Thoracic aorta (tissue), 2 donors: ENCODE measurements at regions not wholly inside any gene's neighbourhood (a gene's known extent, or its start where the extent isn't known, plus 50 kb on each side); places are given as distances from the start of the nearest gene placed in this dataset.

Experiments used
- ATAC-seq: fragments of 150-250 bp; one replicate; pipeline ENCODE4 v1.8.0; 2017; ENCODE audit warnings: low read depth; ENCODE audit not compliant: insufficient number of reproducible peaks, low FRiP score
- DNase-seq: peaks from one replicate; pipeline ENCODE4 v3.0.0-alpha.2; 2020; ENCODE audit warnings: low spot score
- H3K27ac ChIP-seq, 2 donors: fragments of 200-600 bp; sonication (generic); 1 replicate in 1 of 2; 2 replicates in 1 of 2; pipeline ENCODE4 v1.5.1; 2016; ENCODE audit warnings: mild to moderate bottlenecking in 2 of 2, moderate library complexity in 2 of 2
- H3K27me3 ChIP-seq: fragments of 200-600 bp; sonication (generic); replicated peaks from 2 replicates; pipeline ENCODE4 v1.6.0; 2016; ENCODE audit warnings: mild to moderate bottlenecking; ENCODE audit not compliant: insufficient read depth
- H3K36me3 ChIP-seq: fragments of 200-600 bp; sonication (generic); one replicate; pipeline ENCODE4 v1.5.1; 2016
- H3K4me1 ChIP-seq, 2 donors: fragments of 200-600 bp; sonication (generic); 1 replicate in 1 of 2; 2 replicates in 1 of 2; pipeline versions ENCODE4 v1.5.1 to v1.6.0; 2016; ENCODE audit warnings: low read depth in 2 of 2, mild to moderate bottlenecking in 1 of 2; ENCODE audit not compliant: control insufficient read depth in 1 of 2
- H3K4me3 ChIP-seq: fragments of 200-600 bp; sonication (generic); 2 replicates; pipeline ENCODE4 v1.5.1; 2016; ENCODE audit warnings: mild to moderate bottlenecking
- H3K9me3 ChIP-seq: fragments of 200-600 bp; sonication (generic); 2 replicates; pipeline ENCODE4 v1.5.1; 2016
- TF ChIP-seq, protein P1 (sequence below): fragments of 200-600 bp; sonication (generic); IDR thresholded peaks from one replicate; pipeline ENCODE4 v1.5.1; 2019; ENCODE audit warnings: antibody characterized with exemption

DNA sequence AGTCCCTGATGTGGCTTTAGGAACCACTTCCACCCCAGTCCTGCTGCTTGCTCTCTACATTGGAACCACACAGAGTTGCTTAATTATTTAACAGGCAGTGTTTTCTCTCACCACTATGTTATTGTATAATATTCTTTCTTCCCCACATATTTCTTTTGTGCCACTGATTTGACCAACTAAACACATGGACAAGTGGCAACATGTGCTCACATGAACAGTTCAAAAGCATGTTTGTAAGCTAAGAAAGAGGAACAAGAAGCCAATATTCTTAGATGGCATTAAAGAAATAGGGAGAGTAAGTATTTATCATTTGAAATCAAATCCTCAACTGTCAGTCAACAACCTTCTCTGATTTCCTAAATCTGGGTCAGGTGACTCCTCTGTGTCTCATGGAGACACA lies 409.6 kb downstream of the FBXO15 start:
- TF ChIP-seq, protein P1, sequence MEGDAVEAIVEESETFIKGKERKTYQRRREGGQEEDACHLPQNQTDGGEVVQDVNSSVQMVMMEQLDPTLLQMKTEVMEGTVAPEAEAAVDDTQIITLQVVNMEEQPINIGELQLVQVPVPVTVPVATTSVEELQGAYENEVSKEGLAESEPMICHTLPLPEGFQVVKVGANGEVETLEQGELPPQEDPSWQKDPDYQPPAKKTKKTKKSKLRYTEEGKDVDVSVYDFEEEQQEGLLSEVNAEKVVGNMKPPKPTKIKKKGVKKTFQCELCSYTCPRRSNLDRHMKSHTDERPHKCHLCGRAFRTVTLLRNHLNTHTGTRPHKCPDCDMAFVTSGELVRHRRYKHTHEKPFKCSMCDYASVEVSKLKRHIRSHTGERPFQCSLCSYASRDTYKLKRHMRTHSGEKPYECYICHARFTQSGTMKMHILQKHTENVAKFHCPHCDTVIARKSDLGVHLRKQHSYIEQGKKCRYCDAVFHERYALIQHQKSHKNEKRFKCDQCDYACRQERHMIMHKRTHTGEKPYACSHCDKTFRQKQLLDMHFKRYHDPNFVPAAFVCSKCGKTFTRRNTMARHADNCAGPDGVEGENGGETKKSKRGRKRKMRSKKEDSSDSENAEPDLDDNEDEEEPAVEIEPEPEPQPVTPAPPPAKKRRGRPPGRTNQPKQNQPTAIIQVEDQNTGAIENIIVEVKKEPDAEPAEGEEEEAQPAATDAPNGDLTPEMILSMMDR = no peak
- ATAC-seq = no peak

DNA sequence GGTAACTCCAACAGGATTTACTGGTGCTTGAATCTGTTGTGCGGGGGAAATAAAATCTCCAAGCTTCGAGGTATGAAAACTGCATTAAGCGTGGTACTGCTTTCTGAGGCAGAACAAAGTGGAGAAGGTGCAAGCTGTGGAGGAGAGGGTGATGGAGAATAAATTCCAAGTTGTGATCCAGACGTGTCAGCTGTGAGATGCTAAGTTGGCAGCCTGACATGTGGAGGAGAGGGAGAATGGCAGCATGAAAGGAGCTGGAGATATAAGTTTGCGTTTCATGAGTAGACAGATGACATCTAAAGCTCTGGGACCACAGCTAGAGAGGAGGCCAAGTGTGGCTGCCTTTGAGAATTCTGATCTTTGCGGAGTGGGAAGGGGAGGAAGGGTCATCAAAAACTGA lies 411.8 kb downstream of the FBXO15 start:
- no peak for ATAC-seq
- TF ChIP-seq, protein P1 = no peak
- Histone ChIP-seq H3K9me3 (no peaks in the 10 kb centered on the region), H3K27ac (no peak overlapping the region), H3K4me1 (no peaks in the 10 kb centered on the region), H3K27me3 (no peaks in the 10 kb centered on the region), H3K4me3 (no peak overlapping the region), H3K36me3 (no peaks in the 10 kb centered on the region)
- no peak for DNase-seq

More for the DNA sequence above, 409.6 kb downstream of the FBXO15 start:
- DNase-seq = no peak
- Histone ChIP-seq H3K27ac (no peak overlapping the region), H3K27me3 (no peaks in the 10 kb centered on the region), H3K9me3 (no peaks in the 10 kb centered on the region), H3K4me1 (no peaks in the 10 kb centered on the region), H3K36me3 (no peaks in the 10 kb centered on the region), H3K4me3 (no peak overlapping the region)

DNA sequence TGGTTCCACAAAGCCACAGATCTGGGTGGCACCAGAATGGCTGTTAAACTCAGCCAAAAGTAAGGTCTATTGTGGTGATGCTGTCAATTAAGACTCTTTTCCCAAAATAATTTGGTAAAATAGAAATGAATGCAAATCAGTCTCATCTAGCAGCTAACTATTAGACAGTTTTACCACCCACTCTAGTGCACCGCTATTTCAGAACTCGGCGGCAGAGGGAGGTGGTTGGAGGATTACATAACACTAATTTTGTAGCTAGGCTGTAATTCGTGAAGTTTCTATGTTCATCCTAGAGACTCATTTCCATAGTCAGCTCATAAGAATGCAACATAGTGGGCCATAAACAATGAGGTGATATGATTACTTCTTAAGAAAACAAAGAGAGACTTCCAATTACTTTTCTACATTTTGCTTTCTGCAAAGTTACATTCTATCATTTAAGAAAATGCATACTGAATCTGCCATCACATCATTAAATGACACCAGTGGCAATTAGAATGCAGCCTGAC lies 413.8 kb downstream of the FBXO15 start:
- TF ChIP-seq, protein P1 = no peak
- DNase-seq (no peak), ATAC-seq (no peak)

DNA sequence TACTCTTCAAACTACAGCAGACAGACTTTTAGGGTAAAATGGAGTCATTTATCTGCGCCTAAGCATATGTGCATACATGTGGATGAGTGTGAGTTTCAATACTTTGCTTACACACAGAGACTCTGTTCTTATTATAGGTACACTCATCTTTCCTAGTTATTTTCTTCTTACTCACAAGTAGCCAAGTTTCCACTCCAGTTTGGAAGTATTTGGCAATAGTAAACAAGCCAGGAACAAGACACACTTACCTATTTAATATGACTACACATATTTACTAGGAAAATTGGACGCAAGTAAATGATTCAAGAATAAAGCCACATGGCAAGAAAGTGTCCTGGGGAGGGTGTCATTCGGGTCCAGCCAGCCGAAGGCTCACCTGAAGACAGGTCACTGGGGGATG lies 414.3 kb downstream of the FBXO15 start:
- H3K4me1 ChIP-seq = no peaks in the 10 kb centered on the region
- TF ChIP-seq, protein P1 = no peak
- no peak overlapping the region for H3K4me3 ChIP-seq
- DNase-seq (no peak), ATAC-seq (no peak)
- H3K27me3 ChIP-seq = no peaks in the 10 kb centered on the region
- no peak overlapping the region for H3K27ac ChIP-seq
- H3K9me3 ChIP-seq = no peaks in the 10 kb centered on the region
- H3K36me3 ChIP-seq = no peaks in the 10 kb centered on the region

More for the DNA sequence above, 413.8 kb downstream of the FBXO15 start:
- Histone ChIP-seq H3K4me1 (no peaks in the 10 kb centered on the region), H3K36me3 (no peaks in the 10 kb centered on the region), H3K9me3 (no peaks in the 10 kb centered on the region), H3K27me3 (no peaks in the 10 kb centered on the region), H3K27ac (no peak overlapping the region), H3K4me3 (no peak overlapping the region)

DNA sequence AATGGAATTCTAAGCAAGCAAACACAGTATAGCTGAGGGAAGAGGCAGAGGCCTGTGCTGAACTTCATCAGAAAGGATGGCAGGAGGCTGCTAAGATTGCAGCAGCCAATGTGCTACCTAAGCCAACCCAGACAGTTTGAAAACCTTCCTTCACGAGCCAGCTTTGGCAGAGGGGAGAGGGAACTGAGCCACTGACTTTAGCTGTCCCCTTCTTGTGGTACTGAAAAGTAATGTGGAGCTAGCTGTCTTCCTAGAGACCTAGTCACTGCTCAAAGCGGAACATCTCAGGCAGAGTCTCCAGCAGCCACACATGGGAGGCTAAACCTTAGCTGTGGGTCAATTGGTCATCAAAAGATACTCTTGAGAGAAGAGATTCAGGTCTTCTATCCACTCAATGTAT lies 419.0 kb downstream of the FBXO15 start:
- H3K4me1 ChIP-seq = no peaks in the 10 kb centered on the region
- no peak for DNase-seq
- no peaks in the 10 kb centered on the region for H3K9me3 ChIP-seq
- no peak for ATAC-seq
- H3K4me3 ChIP-seq = no peak overlapping the region
- H3K36me3 ChIP-seq = no peaks in the 10 kb centered on the region
- H3K27me3 ChIP-seq = no peaks in the 10 kb centered on the region
- TF ChIP-seq, protein P1 = no peak
- H3K27ac ChIP-seq = no peak overlapping the region
